Ovary (tissue), 7 donors: ENCODE measurements at regions not wholly inside any gene's neighbourhood (a gene's known extent, or its start where the extent isn't known, plus 50 kb on each side); places are given as distances from the start of the nearest gene placed in this dataset.

Source experiments
- DNase-seq, 5 donors: peaks; one replicate each; pipeline ENCODE4 v3.0.0-alpha.2; 2019 to 2020
- H3K27ac ChIP-seq, 2 donors: fragments of 200-600 bp; one replicate each; pipeline versions ENCODE4 v1.5.1 to v1.8.0; 2019 to 2022
- H3K27me3 ChIP-seq: fragments of 200-600 bp; one replicate; pipeline ENCODE4 v1.8.0; 2022
- H3K36me3 ChIP-seq: fragments of 200-600 bp; sonication (generic); one replicate; pipeline ENCODE4 v1.5.1; 2019
- H3K4me1 ChIP-seq: one replicate; pipeline ENCODE4 v1.8.1; 2013; ENCODE audit warnings: mild to moderate bottlenecking, moderate library complexity; ENCODE audit not compliant: insufficient read depth
- H3K4me3 ChIP-seq: fragments of 200-600 bp; sonication (generic); one replicate; pipeline ENCODE4 v1.5.1; 2017
- H3K9me3 ChIP-seq, 2 donors: fragments of 200-600 bp in 1 of 2; sonication (generic) in 1 of 2; one replicate each; pipeline versions ENCODE4 v1.5.1 to v1.8.1; 2013 to 2019; ENCODE audit warnings: mild to moderate bottlenecking in 1 of 2, moderate library complexity in 1 of 2
- CTCF ChIP-seq, 3 donors: fragments of 450-650 bp in 2 of 3; fragments of 200-600 bp in 1 of 3; IDR thresholded peaks; one replicate each; pipeline versions ENCODE4 v1.5.1 to v1.8.0; 2016 to 2022; ENCODE audit warnings: antibody characterized with exemption in 3 of 3, mild to moderate bottlenecking in 1 of 3
- EP300 ChIP-seq: sonication (generic); formaldehyde crosslinking; IDR thresholded peaks from one replicate; pipeline ENCODE4 v1.6.1; 2017; ENCODE audit warnings: antibody characterized with exemption
- POLR2A ChIP-seq: fragments of 450-650 bp; IDR thresholded peaks from one replicate; pipeline ENCODE4 v1.6.1; 2017; ENCODE audit warnings: antibody characterized with exemption, mild to moderate bottlenecking, moderate library complexity
- WGBS, 3 donors: extraction: QIAGEN DNeasy Blood & Tissue Kit in 1 of 3; methylation state at CpG; one replicate each; pipeline versions ENCODE4 v1.1.5 to v1.1.7; 2013 to 2017; 5-methylcytosine and 5-hydroxymethylcytosine counted together
- intact Hi-C, 4 donors: fragments of 100-400 bp; cut with DNase I; formaldehyde crosslinking; loops; one replicate each; pipeline versions ENCODE4 v1.11.0 to v1.15.1; 2022 to 2023
- donor health status: DM: no; HTN: no; CAD: no; lungs with moderate emphysema.
- donor health status: DM: no; HTN: no; CAD: no.
- donor health status: Bipolar disorder and iron deficiency.
- donor health status: DM: no; HTN: no; CAD: no.
- donor health status: DM: yes; HTN: yes; CAD: no.

GRCh38 chr10:117464176-117464575, 78.4 kb upstream of the EMX2 start:
- no peak overlapping the region for H3K27ac ChIP-seq
- H3K4me1 ChIP-seq: no peaks in the 10 kb centered on the region
- no peaks in the 10 kb centered on the region for H3K27me3 ChIP-seq
- H3K4me3 ChIP-seq: no peak overlapping the region
- no peak for DNase-seq
- intact Hi-C loops: no loop called here
- H3K36me3 ChIP-seq: no peaks in the 10 kb centered on the region
- no peaks in the 10 kb centered on the region for H3K9me3 ChIP-seq
- no peak for TF ChIP-seq CTCF (IDR thresholded peaks at IDR 0.05)
- TF ChIP-seq EP300: no peak
- TF ChIP-seq POLR2A: no peak
- WGBS, 3 donors: 74 to 76% (median 75%) methylated on average over 2 of the region's 2 CpGs

DNA sequence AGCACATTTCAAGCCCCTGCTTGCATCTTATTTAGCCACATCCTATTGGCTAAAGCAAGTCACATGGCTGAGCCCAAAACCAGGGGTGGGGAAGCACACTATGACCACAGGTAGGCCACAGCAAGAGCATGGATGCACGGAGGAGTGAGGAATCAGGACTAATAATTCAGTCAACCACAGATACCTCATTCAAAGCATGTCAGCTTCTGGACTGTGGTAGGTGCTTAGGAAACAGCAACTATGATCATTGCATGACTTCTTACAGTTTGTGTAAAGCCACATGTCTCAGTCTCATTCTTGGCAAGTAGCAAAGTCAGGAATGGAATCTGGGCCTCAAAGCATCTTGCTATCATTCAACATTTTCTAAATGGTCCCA, 79.0 kb upstream of the EMX2 start:
- Histone ChIP-seq H3K27ac (no peak overlapping the region), H3K27me3 (no peaks in the 10 kb centered on the region), H3K4me3 (no peak overlapping the region), H3K4me1 (no peaks in the 10 kb centered on the region), H3K9me3 (no peaks in the 10 kb centered on the region), H3K36me3 (no peaks in the 10 kb centered on the region)
- 86 to 100% (median 95%) methylated on average over 1 of the region's 1 CpG for WGBS, 3 donors
- DNase-seq: no peak
- no peak for TF ChIP-seq EP300
- no peak for TF ChIP-seq CTCF (IDR thresholded peaks at IDR 0.05)
- no peak for TF ChIP-seq POLR2A
- intact Hi-C loops: no loop called here

- DNase-seq: no peak
- intact Hi-C loops: no loop called here
- Histone ChIP-seq H3K9me3 (no peaks in the 10 kb centered on the region), H3K4me3 (no peak overlapping the region), H3K4me1 (no peaks in the 10 kb centered on the region), H3K27ac (no peak overlapping the region), H3K36me3 (no peaks in the 10 kb centered on the region), H3K27me3 (no peaks in the 10 kb centered on the region)
- WGBS, 3 donors: 87 to 100% (median 90%) methylated on average over 1 of the region's 1 CpG
- TF ChIP-seq CTCF (IDR thresholded peaks at IDR 0.05) (no peak), EP300 (no peak), POLR2A (no peak)
Measured at GRCh38 chr10:117462816-117463544, 79.6 kb upstream of the EMX2 start.

DNA sequence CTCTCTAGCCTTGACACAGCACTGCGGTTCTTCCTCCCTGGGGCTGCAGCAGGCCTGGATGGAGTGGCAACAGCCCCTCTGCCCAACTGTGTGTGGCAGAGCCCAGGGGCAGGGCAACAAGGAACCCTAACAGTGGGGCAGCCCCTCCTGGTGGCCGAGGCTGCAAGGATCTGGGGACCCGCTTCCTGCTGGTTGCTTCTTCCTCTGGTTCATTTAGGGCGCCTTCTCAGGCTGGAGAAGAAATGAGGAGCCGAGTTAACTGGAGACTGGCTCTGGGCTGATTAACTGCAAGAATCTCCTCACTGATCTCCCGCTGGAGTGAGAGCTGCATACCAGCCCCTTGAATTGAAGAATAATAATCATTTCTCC, 80.1 kb upstream of the EMX2 start:
- Histone ChIP-seq H3K27ac (no peak overlapping the region), H3K4me3 (no peak overlapping the region), H3K36me3 (no peaks in the 10 kb centered on the region), H3K9me3 (no peaks in the 10 kb centered on the region), H3K4me1 (no peaks in the 10 kb centered on the region), H3K27me3 (no peaks in the 10 kb centered on the region)
- 65 to 78% (median 66%) methylated on average over 6 of the region's 6 CpGs for WGBS, 3 donors
- DNase-seq: no peak
- intact Hi-C loops: no loop called here
- TF ChIP-seq POLR2A: no peak
- TF ChIP-seq CTCF (IDR thresholded peaks at IDR 0.05): no peak
- TF ChIP-seq EP300: no peak
